ENCODE measurements at regions not wholly inside any gene's neighbourhood (a gene's known extent, or its start where the extent isn't known, plus 50 kb on each side); places are given as distances from the start of the nearest gene placed in this dataset.

DNA sequence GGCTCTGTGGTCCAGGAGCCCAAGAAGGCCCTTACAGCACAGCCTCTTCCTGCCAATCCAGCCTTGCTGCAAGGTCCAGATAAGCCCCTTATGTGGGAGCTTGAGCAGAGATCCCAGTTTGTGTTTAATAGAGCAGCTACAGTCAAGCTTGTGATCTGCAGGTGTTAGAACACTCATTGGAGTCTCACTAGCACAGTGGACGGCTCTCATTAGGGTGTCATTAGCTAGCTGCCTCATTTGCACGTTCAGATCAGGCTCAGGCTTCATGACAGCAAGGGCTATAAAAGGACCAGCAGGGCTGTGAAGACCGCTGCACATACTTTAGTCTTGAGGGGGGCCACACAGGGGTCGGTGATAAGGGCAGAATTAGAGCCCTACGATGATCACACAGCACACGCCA is 443.2 kb downstream of the RPS24 start:
- TF ChIP-seq, protein P1, sequence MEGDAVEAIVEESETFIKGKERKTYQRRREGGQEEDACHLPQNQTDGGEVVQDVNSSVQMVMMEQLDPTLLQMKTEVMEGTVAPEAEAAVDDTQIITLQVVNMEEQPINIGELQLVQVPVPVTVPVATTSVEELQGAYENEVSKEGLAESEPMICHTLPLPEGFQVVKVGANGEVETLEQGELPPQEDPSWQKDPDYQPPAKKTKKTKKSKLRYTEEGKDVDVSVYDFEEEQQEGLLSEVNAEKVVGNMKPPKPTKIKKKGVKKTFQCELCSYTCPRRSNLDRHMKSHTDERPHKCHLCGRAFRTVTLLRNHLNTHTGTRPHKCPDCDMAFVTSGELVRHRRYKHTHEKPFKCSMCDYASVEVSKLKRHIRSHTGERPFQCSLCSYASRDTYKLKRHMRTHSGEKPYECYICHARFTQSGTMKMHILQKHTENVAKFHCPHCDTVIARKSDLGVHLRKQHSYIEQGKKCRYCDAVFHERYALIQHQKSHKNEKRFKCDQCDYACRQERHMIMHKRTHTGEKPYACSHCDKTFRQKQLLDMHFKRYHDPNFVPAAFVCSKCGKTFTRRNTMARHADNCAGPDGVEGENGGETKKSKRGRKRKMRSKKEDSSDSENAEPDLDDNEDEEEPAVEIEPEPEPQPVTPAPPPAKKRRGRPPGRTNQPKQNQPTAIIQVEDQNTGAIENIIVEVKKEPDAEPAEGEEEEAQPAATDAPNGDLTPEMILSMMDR (IDR thresholded peaks at IDR 0.05; ENCODE audit: control extremely low read depth, extremely low read depth), result no peak
- no peak overlapping the region for H3K27ac ChIP-seq (ENCODE audit: low read depth in 1 of 2, low read length in 1 of 2)
- H3K9ac ChIP-seq (ENCODE audit: insufficient read depth in 1 of 2, low read length in 2 of 2), result no peak overlapping the region
- no peak overlapping the region for H3K4me3 ChIP-seq
- peaks cover 0 to 8% (median 0%) of the 10 kb centered on the region in 5 donors for H3K4me1 ChIP-seq (ENCODE audit: control insufficient read depth in 5 of 5, insufficient read depth in 5 of 5, low read length in 5 of 5)
- H3K9me3 ChIP-seq (ENCODE audit: control insufficient read depth in 4 of 4, insufficient read depth in 3 of 4, low read length in 3 of 4), result no peaks in the 10 kb centered on the region
- H3K27me3 ChIP-seq (ENCODE audit: control insufficient read depth in 3 of 3, insufficient read depth in 3 of 3, low read length in 2 of 3), result no peaks in the 10 kb centered on the region
- ATAC-seq (ENCODE audit: insufficient read depth, low FRiP score), result no peak
- DNase-seq, result no peak
- H3K36me3 ChIP-seq (ENCODE audit: control insufficient read depth in 4 of 4, insufficient read depth in 4 of 4, low read length in 4 of 4), result no peaks in the 10 kb centered on the region
- 76 to 85% methylated on average over 6 of the region's 6 CpGs for WGBS, 2 donors

DNA sequence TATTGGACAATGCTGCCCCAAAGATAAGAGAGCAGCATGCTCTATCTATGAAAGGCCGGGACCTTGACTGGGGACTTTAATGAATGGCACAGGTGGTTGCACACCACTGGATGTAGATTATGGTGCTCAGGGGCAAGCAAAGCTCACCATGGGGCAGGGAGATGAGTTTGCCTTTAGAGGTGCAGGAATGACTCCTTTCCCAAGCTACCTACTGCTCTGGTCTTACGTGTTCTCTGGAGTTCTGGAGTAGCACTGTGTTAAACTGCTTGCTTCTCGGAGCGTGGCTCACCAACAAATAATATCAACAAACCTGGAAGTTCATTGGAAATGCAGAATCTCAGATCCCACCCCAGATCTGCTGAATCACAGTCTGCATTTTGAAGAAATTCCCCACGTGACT is 445.3 kb downstream of the RPS24 start:
- no peak overlapping the region for H3K4me3 ChIP-seq
- no peaks in the 10 kb centered on the region for H3K9me3 ChIP-seq (ENCODE audit: control insufficient read depth in 4 of 4, insufficient read depth in 3 of 4, low read length in 3 of 4)
- ATAC-seq (ENCODE audit: insufficient read depth, low FRiP score) (no peak), DNase-seq (no peak)
- no peaks in the 10 kb centered on the region for H3K36me3 ChIP-seq (ENCODE audit: control insufficient read depth in 4 of 4, insufficient read depth in 4 of 4, low read length in 4 of 4)
- H3K27me3 ChIP-seq (ENCODE audit: control insufficient read depth in 3 of 3, insufficient read depth in 3 of 3, low read length in 2 of 3), result no peaks in the 10 kb centered on the region
- no peak overlapping the region for H3K27ac ChIP-seq (ENCODE audit: low read depth in 1 of 2, low read length in 1 of 2)
- H3K9ac ChIP-seq (ENCODE audit: insufficient read depth in 1 of 2, low read length in 2 of 2), result no peak overlapping the region
- 92 to 93% methylated on average over 5 of the region's 5 CpGs for WGBS, 2 donors
- H3K4me1 ChIP-seq (ENCODE audit: control insufficient read depth in 5 of 5, insufficient read depth in 5 of 5, low read length in 5 of 5), result peaks cover 0 to 4% (median 0%) of the 10 kb centered on the region in 5 donors
- TF ChIP-seq, protein P1 (IDR thresholded peaks at IDR 0.05; ENCODE audit: control extremely low read depth, extremely low read depth), result no peak

DNA sequence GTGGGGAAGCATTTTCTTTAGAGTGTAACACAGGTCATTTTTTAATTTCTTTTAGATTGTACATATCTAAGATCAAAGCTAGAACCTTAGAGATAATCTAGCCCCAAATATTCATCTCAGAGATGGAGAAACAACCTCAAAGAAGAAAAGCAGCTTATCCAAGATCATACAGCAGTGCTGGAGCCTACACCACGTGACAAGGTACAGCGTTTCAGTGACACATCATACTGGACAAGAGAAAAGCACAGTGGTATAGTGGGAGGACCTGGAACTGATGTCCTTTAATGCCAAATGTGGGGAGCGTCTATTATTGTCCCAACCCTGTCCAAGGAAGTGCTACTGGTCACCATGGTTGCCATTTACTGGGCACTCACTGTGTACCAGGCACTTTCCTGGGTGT is 445.8 kb downstream of the RPS24 start:
- ATAC-seq (ENCODE audit: insufficient read depth, low FRiP score) (no peak), DNase-seq (no peak)
- no peaks in the 10 kb centered on the region for H3K27me3 ChIP-seq (ENCODE audit: control insufficient read depth in 3 of 3, insufficient read depth in 3 of 3, low read length in 2 of 3)
- no peak overlapping the region for H3K9ac ChIP-seq (ENCODE audit: insufficient read depth in 1 of 2, low read length in 2 of 2)
- no peak overlapping the region for H3K27ac ChIP-seq (ENCODE audit: low read depth in 1 of 2, low read length in 1 of 2)
- 90 to 95% methylated on average over 3 of the region's 3 CpGs for WGBS, 2 donors
- TF ChIP-seq, protein P1 (IDR thresholded peaks at IDR 0.05; ENCODE audit: control extremely low read depth, extremely low read depth), result no peak
- H3K4me3 ChIP-seq, result no peak overlapping the region
- H3K4me1 ChIP-seq (ENCODE audit: control insufficient read depth in 5 of 5, insufficient read depth in 5 of 5, low read length in 5 of 5), result peaks cover 0 to 4% (median 0%) of the 10 kb centered on the region in 5 donors
- no peaks in the 10 kb centered on the region for H3K9me3 ChIP-seq (ENCODE audit: control insufficient read depth in 4 of 4, insufficient read depth in 3 of 4, low read length in 3 of 4)
- no peaks in the 10 kb centered on the region for H3K36me3 ChIP-seq (ENCODE audit: control insufficient read depth in 4 of 4, insufficient read depth in 4 of 4, low read length in 4 of 4)

DNA sequence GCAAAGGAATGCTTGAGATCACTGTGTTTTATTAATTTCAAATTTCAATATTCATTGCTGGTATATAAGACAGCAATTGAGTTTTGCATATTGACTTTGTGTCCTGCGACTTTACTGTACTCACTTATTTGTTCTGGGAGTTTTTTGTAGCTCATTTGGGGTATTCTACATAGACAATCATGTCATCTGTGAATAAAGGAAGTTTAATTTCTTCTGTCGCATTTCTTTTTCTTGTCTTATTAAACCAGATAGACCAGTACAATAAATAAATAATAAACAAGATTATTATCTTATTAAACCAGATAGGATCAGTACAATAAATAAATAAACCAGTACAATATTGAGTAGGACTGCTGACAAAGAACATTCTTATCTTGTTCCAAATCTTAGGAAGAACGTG is 448.2 kb downstream of the RPS24 start:
- Histone ChIP-seq H3K4me1 (ENCODE audit: control insufficient read depth in 5 of 5, insufficient read depth in 5 of 5, low read length in 5 of 5) (peaks cover 0 to 4% (median 0%) of the 10 kb centered on the region in 5 donors), H3K36me3 (ENCODE audit: control insufficient read depth in 4 of 4, insufficient read depth in 4 of 4, low read length in 4 of 4) (no peaks in the 10 kb centered on the region)

More for the DNA sequence above, 448.2 kb downstream of the RPS24 start:
- TF ChIP-seq, protein P1 (IDR thresholded peaks at IDR 0.05; ENCODE audit: control extremely low read depth, extremely low read depth), result no peak
- DNase-seq, result no peak
- H3K9ac ChIP-seq (ENCODE audit: insufficient read depth in 1 of 2, low read length in 2 of 2), result no peak overlapping the region
- no peak overlapping the region for H3K4me3 ChIP-seq
- H3K9me3 ChIP-seq (ENCODE audit: control insufficient read depth in 4 of 4, insufficient read depth in 3 of 4, low read length in 3 of 4), result no peaks in the 10 kb centered on the region
- H3K27ac ChIP-seq (ENCODE audit: low read depth in 1 of 2, low read length in 1 of 2), result no peak overlapping the region
- WGBS, 2 donors, result 74 to 89% methylated on average over 3 of the region's 3 CpGs
- no peak for ATAC-seq (ENCODE audit: insufficient read depth, low FRiP score)
- no peaks in the 10 kb centered on the region for H3K27me3 ChIP-seq (ENCODE audit: control insufficient read depth in 3 of 3, insufficient read depth in 3 of 3, low read length in 2 of 3)

Data from lung (tissue), 11 donors.